ENCODE measurements at regions not wholly inside any gene's neighbourhood (a gene's known extent, or its start where the extent isn't known, plus 50 kb on each side); places are given as distances from the start of the nearest gene placed in this dataset.
"Not testable (repeated sequence)": the region's sequence is repeated elsewhere in the genome, so short reads cannot be mapped to it uniquely, and the experiment has no call there.

- intact Hi-C loops (cut with DNase I) = no loop called here
- no peak overlapping the region for H3K27ac ChIP-seq (replicated peaks in 1 of 4)
- 47% methylated on average over 2 of the region's 2 CpGs for WGBS
- H3K4me3 ChIP-seq = no peak overlapping the region
- TF ChIP-seq POLR2AphosphoS5 (IDR thresholded peaks at IDR 0.05) = no peak
- no peak for TF ChIP-seq CTCF (IDR thresholded peaks at IDR 0.05)
- no peaks in the 10 kb centered on the region for H3K9me3 ChIP-seq
- peaks cover 0 to 11% (median 0%) of the 10 kb centered on the region in 4 donors for H3K27me3 ChIP-seq
- no peaks in the 10 kb centered on the region for H3K4me1 ChIP-seq
- no peak for DNase-seq (ENCODE audit: extremely low spot score)
- H3K36me3 ChIP-seq = no peaks in the 10 kb centered on the region
These were observed 220.6 kb downstream of the CDRT15L2 start for GRCh38 chr17:20800146-20800545.

GRCh38 chr17:20805751-20806150 lies 226.2 kb downstream of the CDRT15L2 start:
- H3K4me1 ChIP-seq = no peaks in the 10 kb centered on the region
- H3K4me3 ChIP-seq = no peak overlapping the region
- WGBS = 72% methylated on average over 3 of the region's 3 CpGs
- peaks cover 0 to 9% (median 2%) of the 10 kb centered on the region in 4 donors for H3K9me3 ChIP-seq
- H3K27me3 ChIP-seq = peaks cover 0 to 8% (median 0%) of the 10 kb centered on the region in 4 donors
- no peaks in the 10 kb centered on the region for H3K36me3 ChIP-seq
- H3K27ac ChIP-seq (replicated peaks in 1 of 4) = no peak overlapping the region
- intact Hi-C loops (cut with DNase I) = no loop called here
- TF ChIP-seq EP300 (IDR thresholded peaks at IDR 0.05) (no peak), CTCF (IDR thresholded peaks at IDR 0.05) (no peak), POLR2A (IDR thresholded peaks at IDR 0.05; ENCODE audit: low read depth) (no peak), POLR2AphosphoS5 (IDR thresholded peaks at IDR 0.05) (no peak)
- no peak for DNase-seq (ENCODE audit: extremely low spot score)

GRCh38 chr17:20807566-20807965 lies 228.0 kb downstream of the CDRT15L2 start:
- H3K9me3 ChIP-seq; DNase-seq (ENCODE audit: extremely low spot score); H3K27ac ChIP-seq (replicated peaks in 1 of 4); H3K4me3 ChIP-seq; H3K4me1 ChIP-seq; H3K36me3 ChIP-seq; H3K27me3 ChIP-seq; intact Hi-C loops (cut with DNase I): not testable (repeated sequence)

- WGBS = 86% methylated on average over 5 of the region's 5 CpGs
- H3K36me3 ChIP-seq; H3K4me1 ChIP-seq; H3K27me3 ChIP-seq; H3K9me3 ChIP-seq; H3K27ac ChIP-seq (replicated peaks in 1 of 4); H3K4me3 ChIP-seq; intact Hi-C loops (cut with DNase I); DNase-seq (ENCODE audit: extremely low spot score): not testable (repeated sequence)
These were observed 227.4 kb downstream of the USP22 start for GRCh38 chr17:20815410-20815809.

- Histone ChIP-seq H3K9me3 (peaks cover 0 to 8% (median 4%) of the 10 kb centered on the region in 4 donors), H3K4me1 (no peaks in the 10 kb centered on the region), H3K27me3 (no peaks in the 10 kb centered on the region), H3K36me3 (no peaks in the 10 kb centered on the region), H3K27ac (replicated peaks in 1 of 4) (no peak overlapping the region), H3K4me3 (no peak overlapping the region)
- 83% methylated on average over 3 of the region's 3 CpGs for WGBS
- intact Hi-C loops (cut with DNase I) = no loop called here
- TF ChIP-seq POLR2AphosphoS5 (IDR thresholded peaks at IDR 0.05) (no peak), POLR2A (IDR thresholded peaks at IDR 0.05; ENCODE audit: low read depth) (no peak), EP300 (IDR thresholded peaks at IDR 0.05) (no peak), CTCF (IDR thresholded peaks at IDR 0.05) (no peak)
- DNase-seq (ENCODE audit: extremely low spot score) = no peak
These were observed 218.9 kb downstream of the USP22 start for GRCh38 chr17:20823905-20824304.

GRCh38 chr17:20825539-20825938 lies 217.3 kb downstream of the USP22 start:
- intact Hi-C loops (cut with DNase I) = no loop called here
- H3K27me3 ChIP-seq = no peaks in the 10 kb centered on the region

GRCh38 chr17:20840453-20840852 lies 202.4 kb downstream of the USP22 start:
- intact Hi-C loops (cut with DNase I); H3K27ac ChIP-seq (replicated peaks in 1 of 4); H3K9me3 ChIP-seq; H3K36me3 ChIP-seq; DNase-seq (ENCODE audit: extremely low spot score): not testable (repeated sequence)
- Histone ChIP-seq H3K4me3 (peak overlapping the region in 1 of 4 donors; percentile 29), H3K27me3 (peaks cover 0 to 42% (median 21%) of the 10 kb centered on the region in 4 donors), H3K4me1 (peaks cover 0 to 25% (median 9%) of the 10 kb centered on the region in 4 donors)
- 42% methylated on average over 6 of the region's 23 CpGs for WGBS

More at GRCh38 chr17:20825539-20825938, 217.3 kb downstream of the USP22 start:
- WGBS = 88% methylated on average over 9 of the region's 9 CpGs
- no peaks in the 10 kb centered on the region for H3K4me1 ChIP-seq
- no peak overlapping the region for H3K4me3 ChIP-seq
- TF ChIP-seq POLR2AphosphoS5 (IDR thresholded peaks at IDR 0.05) (no peak), POLR2A (IDR thresholded peaks at IDR 0.05; ENCODE audit: low read depth) (no peak), CTCF (IDR thresholded peaks at IDR 0.05) (no peak), EP300 (IDR thresholded peaks at IDR 0.05) (no peak)
- H3K9me3 ChIP-seq = peaks cover 0 to 8% (median 4%) of the 10 kb centered on the region in 4 donors
- H3K36me3 ChIP-seq = no peaks in the 10 kb centered on the region
- H3K27ac ChIP-seq (replicated peaks in 1 of 4) = no peak overlapping the region
- DNase-seq (ENCODE audit: extremely low spot score) = no peak

- H3K4me3 ChIP-seq = peak overlapping the region in 2 of 4 donors; percentile 25 to 29
- H3K36me3 ChIP-seq; H3K9me3 ChIP-seq; intact Hi-C loops (cut with DNase I); H3K27ac ChIP-seq (replicated peaks in 1 of 4); DNase-seq (ENCODE audit: extremely low spot score): not testable (repeated sequence)
- H3K27me3 ChIP-seq = peaks cover 0 to 41% (median 21%) of the 10 kb centered on the region in 4 donors
- peaks cover 0 to 25% (median 9%) of the 10 kb centered on the region in 4 donors for H3K4me1 ChIP-seq
- 66% methylated on average over 25 of the region's 62 CpGs for WGBS
These were observed 201.6 kb downstream of the USP22 start for GRCh38 chr17:20840987-20841865.

Measured in esophagus muscularis mucosa (tissue), 4 donors.